Activated naive CD8-positive, alpha-beta T cell treated with anti-CD3 and anti-CD28 coated beads, Interleukin-2, amount 10 ng/mL, durations not matched to agents 7 days and 5 days (primary cell): ENCODE measurements at regions not wholly inside any gene's neighbourhood (a gene's known extent, or its start where the extent isn't known, plus 50 kb on each side); places are given as distances from the start of the nearest gene placed in this dataset.

Source experiments
- ATAC-seq: fragments of 150-1000 bp; cut with Tn5 transposase; one replicate; pipeline ENCODE4 v1.10.0; 2021; ENCODE audit warnings: low read depth, moderate library complexity
- POLR2A ChIA-PET: fragments of 350-600 bp; sonication (Branson Sonifier 250); formaldehyde crosslinking; loops from one replicate; lab custom pipeline; 2021; ENCODE audit warnings: antibody characterized with exemption; lab: Charles Lee
- DNase-seq: peaks from one replicate; pipeline ENCODE4 v3.0.0; 2021
- H3K27ac Mint-ChIP-seq: one replicate; pipeline ENCODE4 v1.8.0; 2022; ENCODE audit warnings: mild to moderate bottlenecking, mixed read lengths
- H3K27me3 Mint-ChIP-seq: one replicate; pipeline ENCODE4 v1.8.0; 2022; ENCODE audit warnings: mild to moderate bottlenecking, moderate library complexity, mixed read lengths
- H3K36me3 Mint-ChIP-seq: one replicate; pipeline ENCODE4 v1.8.0; 2021; ENCODE audit warnings: mild to moderate bottlenecking, mixed read lengths
- H3K4me1 Mint-ChIP-seq: one replicate; pipeline ENCODE4 v1.8.0; 2021; ENCODE audit warnings: mixed read lengths
- H3K4me3 Mint-ChIP-seq: one replicate; pipeline ENCODE4 v1.8.0; 2022; ENCODE audit warnings: mild to moderate bottlenecking, moderate library complexity, mixed read lengths
- H3K9me3 Mint-ChIP-seq: one replicate; pipeline ENCODE4 v1.8.0; 2021; ENCODE audit warnings: mixed read lengths

DNA sequence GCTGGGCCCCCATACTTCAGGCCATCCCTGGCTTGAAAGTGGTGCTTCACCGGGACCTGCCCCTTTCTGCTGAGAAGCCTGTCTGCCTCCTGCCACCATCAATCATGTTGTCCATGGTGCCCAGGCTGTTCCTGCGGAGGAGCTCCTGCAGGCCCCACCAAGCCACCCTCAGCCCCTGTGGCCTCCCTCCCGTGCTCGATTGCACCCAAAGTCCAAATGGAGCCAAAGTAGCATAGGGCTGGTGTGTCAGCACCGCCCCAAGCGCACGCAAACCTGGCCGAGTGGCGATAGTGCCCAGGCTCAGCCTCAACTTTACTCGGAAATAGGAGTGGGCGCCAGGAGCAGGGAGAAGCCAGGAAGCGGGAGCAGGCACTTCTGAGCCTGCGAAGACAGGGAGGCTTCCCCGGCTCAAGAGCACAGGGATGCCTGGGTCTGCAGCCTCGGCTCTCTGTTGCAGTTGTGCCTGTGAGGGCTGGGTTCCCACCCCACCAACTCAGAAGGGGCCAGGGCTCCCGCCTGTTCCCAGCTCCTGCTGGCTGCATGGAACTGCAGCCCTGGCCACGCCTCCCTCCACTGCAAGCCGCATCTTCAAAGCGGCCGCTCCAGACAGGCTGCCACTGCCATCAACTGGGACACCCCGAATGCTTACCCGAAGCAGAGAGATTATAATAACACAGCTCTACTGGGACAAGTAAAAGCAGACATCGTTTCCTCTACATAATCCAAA, 203.0 kb downstream of the ARRDC4 start:
- Mint-ChIP-seq H3K36me3 (peaks cover 2% of the 10 kb centered on the region), H3K9me3 (peaks cover 2% of the 10 kb centered on the region), H3K27ac (no peak overlapping the region), H3K4me3 (no peak overlapping the region), H3K27me3 (peaks cover 24% of the 10 kb centered on the region), H3K4me1 (peaks cover 24% of the 10 kb centered on the region)
- DNase-seq (no peak), ATAC-seq (no peak)
- POLR2A ChIA-PET, result no interaction called here

DNA sequence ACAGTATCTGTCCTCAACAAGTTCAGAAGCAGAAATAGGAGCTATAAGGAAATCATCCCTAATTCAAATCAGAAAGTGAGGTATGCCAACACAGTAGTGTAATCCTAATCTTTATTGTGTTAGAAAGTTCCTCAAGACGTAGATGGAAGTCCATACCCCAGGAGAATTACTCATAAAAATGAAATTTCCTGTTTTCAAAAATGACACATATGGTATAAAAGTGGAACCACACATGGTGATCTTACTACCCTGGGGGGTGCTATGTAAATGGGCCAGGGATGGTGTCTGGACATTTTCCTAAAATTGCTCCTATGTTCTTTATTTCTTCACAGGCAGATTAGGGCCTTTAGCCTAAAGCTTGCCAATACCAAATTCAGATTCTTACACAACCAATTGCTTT, 204.1 kb downstream of the ARRDC4 start:
- H3K27ac Mint-ChIP-seq, result no peak overlapping the region
- peaks cover 2% of the 10 kb centered on the region for H3K9me3 Mint-ChIP-seq
- DNase-seq, result no peak
- H3K36me3 Mint-ChIP-seq, result peaks cover 2% of the 10 kb centered on the region
- no peak overlapping the region for H3K4me3 Mint-ChIP-seq
- H3K4me1 Mint-ChIP-seq, result peaks cover 19% of the 10 kb centered on the region
- no peak for ATAC-seq
- POLR2A ChIA-PET, result no interaction called here
- H3K27me3 Mint-ChIP-seq, result peaks cover 19% of the 10 kb centered on the region

DNA sequence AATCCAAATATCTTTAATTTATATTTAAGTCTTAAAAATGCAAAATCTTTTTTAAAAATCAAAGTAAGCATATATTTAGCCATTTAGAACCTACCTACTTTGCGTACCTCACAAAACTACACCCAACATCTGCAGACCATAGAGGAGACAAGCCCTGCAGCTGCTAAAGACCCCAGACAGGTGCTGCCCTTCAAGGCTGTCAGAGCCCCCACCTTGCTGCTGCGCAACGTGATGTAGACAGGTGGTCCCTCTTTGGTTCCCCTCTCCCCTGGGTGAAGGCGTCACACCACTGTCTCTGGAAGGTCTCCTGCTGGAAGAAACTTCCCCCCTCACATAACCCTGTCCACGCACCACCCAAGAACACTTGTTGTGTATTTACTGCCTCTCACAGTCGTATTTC, 204.5 kb downstream of the ARRDC4 start:
- no peak for ATAC-seq
- peaks cover 2% of the 10 kb centered on the region for H3K9me3 Mint-ChIP-seq
- peaks cover 2% of the 10 kb centered on the region for H3K36me3 Mint-ChIP-seq
- POLR2A ChIA-PET, result no interaction called here
- peaks cover 15% of the 10 kb centered on the region for H3K4me1 Mint-ChIP-seq
- no peak overlapping the region for H3K4me3 Mint-ChIP-seq
- no peak overlapping the region for H3K27ac Mint-ChIP-seq
- no peak for DNase-seq
- H3K27me3 Mint-ChIP-seq, result peaks cover 19% of the 10 kb centered on the region

DNA sequence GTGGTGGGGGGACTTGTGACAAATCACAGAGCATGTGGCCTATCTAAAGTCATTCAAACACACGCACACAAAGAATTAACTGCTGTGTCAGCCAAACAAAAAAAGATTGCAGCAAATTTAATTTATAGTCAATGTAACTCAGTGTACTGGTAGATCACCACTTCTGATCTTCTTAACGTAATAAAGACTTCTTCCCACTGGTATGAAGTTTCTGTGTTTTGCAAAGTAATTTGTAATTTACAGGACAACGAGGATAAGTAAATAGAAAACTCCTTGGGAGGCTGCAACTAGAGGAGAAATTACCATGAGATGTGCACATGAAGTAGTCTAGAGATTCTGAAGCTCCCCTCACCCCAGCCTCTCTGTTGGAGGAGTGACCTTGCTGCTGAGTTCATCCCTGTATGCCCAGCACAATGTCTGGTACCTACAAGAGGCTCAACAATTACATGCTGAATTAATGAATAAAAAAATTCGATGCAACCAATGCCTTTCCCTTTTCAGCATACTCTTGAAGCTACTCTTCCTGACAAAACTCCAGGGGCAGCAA, 207.3 kb downstream of the ARRDC4 start:
- ATAC-seq (no peak), DNase-seq (no peak)
- no peak overlapping the region for H3K4me3 Mint-ChIP-seq
- H3K27me3 Mint-ChIP-seq, result peaks cover 27% of the 10 kb centered on the region
- no peaks in the 10 kb centered on the region for H3K36me3 Mint-ChIP-seq
- no peaks in the 10 kb centered on the region for H3K9me3 Mint-ChIP-seq
- POLR2A ChIA-PET, result no interaction called here
- peaks cover 3% of the 10 kb centered on the region for H3K4me1 Mint-ChIP-seq
- H3K27ac Mint-ChIP-seq, result no peak overlapping the region

DNA sequence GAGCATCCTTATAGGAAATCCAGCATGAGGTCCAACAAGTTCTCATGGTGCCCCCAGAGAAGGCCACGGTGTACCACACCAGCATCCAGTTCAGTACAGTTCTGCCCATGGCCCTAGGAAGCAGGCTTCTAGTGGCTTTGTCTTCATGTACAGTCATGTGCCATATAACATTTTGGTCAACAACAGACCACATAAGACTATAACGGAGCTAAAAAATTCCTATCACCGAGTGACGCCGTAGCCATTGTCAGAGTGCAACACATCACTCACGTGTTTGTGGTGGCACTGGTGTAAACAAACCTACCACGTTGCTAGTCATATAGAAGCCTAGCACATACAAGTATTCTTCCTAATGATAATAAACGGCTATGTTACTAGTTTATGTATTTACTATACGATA, 209.0 kb downstream of the ARRDC4 start:
- ATAC-seq (no peak), DNase-seq (no peak)
- POLR2A ChIA-PET, result no interaction called here
- no peak overlapping the region for H3K4me3 Mint-ChIP-seq
- no peak overlapping the region for H3K27ac Mint-ChIP-seq
- no peaks in the 10 kb centered on the region for H3K9me3 Mint-ChIP-seq
- peaks cover 34% of the 10 kb centered on the region for H3K27me3 Mint-ChIP-seq
- H3K4me1 Mint-ChIP-seq, result no peaks in the 10 kb centered on the region
- H3K36me3 Mint-ChIP-seq, result no peaks in the 10 kb centered on the region

DNA sequence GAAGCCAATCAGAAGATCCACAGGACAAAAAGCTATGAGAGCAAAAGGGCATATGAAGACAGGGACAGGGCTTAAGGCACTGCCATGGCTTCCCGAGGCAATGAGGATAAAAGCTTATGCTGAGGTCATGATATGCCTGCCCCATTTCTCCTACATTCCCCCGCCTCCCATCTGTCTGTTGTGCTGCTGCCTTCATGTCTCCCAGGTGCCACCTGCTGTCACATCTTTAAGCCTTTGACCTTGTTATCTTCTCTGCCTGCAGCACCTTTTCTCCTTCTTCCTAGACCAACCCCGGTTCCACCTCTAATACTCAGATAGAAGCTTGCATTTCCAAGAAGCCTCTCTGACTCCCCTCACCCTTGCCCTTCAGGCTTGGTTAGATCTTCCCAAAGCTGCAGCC, 213.8 kb downstream of the ARRDC4 start:
- Mint-ChIP-seq H3K4me1 (peaks cover 5% of the 10 kb centered on the region), H3K27me3 (peaks cover 32% of the 10 kb centered on the region), H3K4me3 (no peak overlapping the region), H3K9me3 (no peaks in the 10 kb centered on the region), H3K27ac (no peak overlapping the region), H3K36me3 (no peaks in the 10 kb centered on the region)
- no peak for ATAC-seq
- DNase-seq, result no peak
- POLR2A ChIA-PET, result no interaction called here

DNA sequence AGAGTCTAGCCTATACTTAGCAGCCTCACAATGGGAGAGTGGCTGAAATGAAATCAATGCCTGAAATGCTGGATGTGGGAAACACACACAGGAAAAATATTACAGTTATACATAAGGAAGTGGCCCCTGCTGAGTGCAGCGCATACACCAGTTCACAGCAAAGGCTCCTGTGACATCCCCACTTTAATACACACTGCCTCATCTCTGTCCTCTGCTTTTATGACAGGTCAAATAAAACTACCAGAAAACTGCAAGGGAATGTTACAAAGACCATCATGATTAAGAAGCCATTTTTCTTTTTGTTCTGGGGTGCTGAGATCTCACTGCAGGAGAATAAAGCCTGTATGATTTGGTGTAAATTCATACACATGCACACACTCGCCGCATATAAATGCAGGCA, 214.3 kb downstream of the ARRDC4 start:
- DNase-seq (no peak), ATAC-seq (no peak)
- Mint-ChIP-seq H3K9me3 (no peaks in the 10 kb centered on the region), H3K4me3 (no peak overlapping the region), H3K27ac (no peak overlapping the region), H3K36me3 (no peaks in the 10 kb centered on the region), H3K27me3 (peaks cover 37% of the 10 kb centered on the region), H3K4me1 (peaks cover 5% of the 10 kb centered on the region)
- POLR2A ChIA-PET, result no interaction called here

DNA sequence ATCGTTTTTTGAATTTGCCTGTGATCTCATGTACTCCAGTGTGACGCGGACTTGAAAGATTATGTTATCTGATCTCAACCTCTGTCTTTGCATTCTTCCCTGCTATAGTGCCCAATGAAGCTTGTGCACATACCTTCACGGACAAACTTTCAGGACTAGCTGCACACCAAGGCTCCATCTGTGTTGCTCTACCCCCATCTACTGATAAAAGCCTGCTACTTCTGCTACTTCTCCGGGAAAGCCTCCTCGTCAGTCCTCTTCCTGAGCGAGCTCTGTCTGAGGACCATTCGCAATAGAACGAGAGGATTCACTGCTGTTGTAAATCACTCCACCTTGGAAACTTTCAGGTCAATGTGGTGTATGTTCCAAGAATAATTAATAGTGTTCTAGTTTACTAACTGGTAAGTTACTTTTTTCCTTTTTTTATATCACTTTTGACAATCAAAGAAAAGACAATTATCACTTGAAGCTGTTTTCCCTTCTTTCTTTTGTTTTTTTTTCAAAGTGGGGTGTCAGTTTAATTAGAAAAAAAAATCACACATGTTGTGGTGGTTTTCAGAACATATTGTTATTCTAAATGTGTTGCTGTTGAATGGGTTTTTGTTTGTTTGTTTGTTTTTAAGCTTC, 217.6 kb downstream of the ARRDC4 start:
- H3K4me3 Mint-ChIP-seq, result no peak overlapping the region
- DNase-seq (no peak), ATAC-seq (peak; percentile 84)
- peaks cover 31% of the 10 kb centered on the region for H3K27me3 Mint-ChIP-seq
- no peaks in the 10 kb centered on the region for H3K36me3 Mint-ChIP-seq
- peaks cover 5% of the 10 kb centered on the region for H3K4me1 Mint-ChIP-seq
- no peaks in the 10 kb centered on the region for H3K9me3 Mint-ChIP-seq
- no peak overlapping the region for H3K27ac Mint-ChIP-seq
- POLR2A ChIA-PET, result no interaction called here

DNA sequence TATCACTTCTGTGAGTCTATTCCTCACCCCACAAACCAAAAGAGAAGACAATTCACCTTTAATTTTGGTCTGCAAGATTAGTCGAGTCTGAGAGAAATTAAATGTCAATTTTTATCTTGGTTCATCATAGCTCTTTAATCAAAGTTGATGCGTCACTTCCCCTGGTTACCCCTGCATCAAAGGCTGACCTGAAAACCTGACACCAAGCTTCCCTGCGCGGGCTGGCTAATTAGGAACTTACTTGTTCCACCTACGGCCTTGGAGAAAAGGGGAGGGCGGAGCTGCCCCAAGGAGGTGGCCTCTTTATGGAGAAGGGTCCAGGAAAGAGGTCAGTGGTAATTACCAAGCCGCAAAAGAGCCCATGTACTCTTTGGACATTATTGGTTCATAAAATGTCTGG, 218.4 kb downstream of the ARRDC4 start:
- no peak for DNase-seq
- peaks cover 5% of the 10 kb centered on the region for H3K4me1 Mint-ChIP-seq
- H3K27ac Mint-ChIP-seq, result no peak overlapping the region
- no peak overlapping the region for H3K4me3 Mint-ChIP-seq
- H3K36me3 Mint-ChIP-seq, result no peaks in the 10 kb centered on the region
- no peak for ATAC-seq
- no peaks in the 10 kb centered on the region for H3K9me3 Mint-ChIP-seq
- POLR2A ChIA-PET, result no interaction called here
- H3K27me3 Mint-ChIP-seq, result peaks cover 31% of the 10 kb centered on the region

DNA sequence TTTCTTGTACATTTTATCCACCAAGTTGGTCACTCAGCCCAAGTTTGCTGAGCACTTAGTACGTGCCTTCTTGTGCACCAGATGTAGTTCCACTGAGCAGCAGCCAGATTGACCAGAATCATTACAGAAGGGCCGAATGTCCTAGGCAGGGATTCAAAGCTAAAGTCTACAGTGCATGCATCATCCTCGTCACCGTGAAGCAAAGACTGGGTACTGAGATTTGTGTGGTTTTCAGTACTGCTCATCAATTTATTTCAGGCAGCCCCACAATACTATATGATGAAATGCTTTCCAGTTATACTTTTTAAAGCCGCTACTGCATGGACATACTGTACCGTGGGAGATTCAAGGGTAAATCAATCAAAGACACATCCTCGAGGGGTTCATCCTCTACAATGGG, 227.0 kb downstream of the ARRDC4 start:
- Mint-ChIP-seq H3K4me1 (no peaks in the 10 kb centered on the region), H3K27me3 (peaks cover 15% of the 10 kb centered on the region), H3K36me3 (no peaks in the 10 kb centered on the region), H3K9me3 (peaks cover 4% of the 10 kb centered on the region), H3K27ac (no peak overlapping the region), H3K4me3 (no peak overlapping the region)
- DNase-seq (no peak), ATAC-seq (no peak)
- POLR2A ChIA-PET, result no interaction called here

DNA sequence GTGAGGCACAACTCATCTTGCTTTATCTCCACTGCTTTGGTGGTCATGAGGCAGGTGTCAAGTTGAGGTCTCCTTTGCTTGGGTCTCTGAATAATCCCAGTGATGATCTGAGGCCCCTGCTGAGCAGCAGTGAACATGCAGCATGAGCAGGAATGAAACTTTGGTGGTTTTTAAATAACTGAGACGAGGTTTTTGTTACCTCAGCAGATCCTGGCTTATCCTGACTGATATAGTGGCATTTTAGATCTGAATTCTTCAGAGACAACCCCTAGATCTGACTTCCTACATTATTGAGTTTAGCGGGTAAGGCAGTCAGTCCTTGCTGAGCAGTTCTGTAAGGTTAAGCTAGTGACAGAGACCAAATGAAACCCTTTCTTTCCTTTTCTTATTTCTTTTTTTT, 230.4 kb downstream of the ARRDC4 start:
- Mint-ChIP-seq H3K27ac (no peak overlapping the region), H3K27me3 (peaks cover 7% of the 10 kb centered on the region), H3K4me3 (no peak overlapping the region), H3K9me3 (peaks cover 4% of the 10 kb centered on the region), H3K4me1 (no peaks in the 10 kb centered on the region), H3K36me3 (no peaks in the 10 kb centered on the region)
- no peak for ATAC-seq
- no peak for DNase-seq
- POLR2A ChIA-PET, result no interaction called here

DNA sequence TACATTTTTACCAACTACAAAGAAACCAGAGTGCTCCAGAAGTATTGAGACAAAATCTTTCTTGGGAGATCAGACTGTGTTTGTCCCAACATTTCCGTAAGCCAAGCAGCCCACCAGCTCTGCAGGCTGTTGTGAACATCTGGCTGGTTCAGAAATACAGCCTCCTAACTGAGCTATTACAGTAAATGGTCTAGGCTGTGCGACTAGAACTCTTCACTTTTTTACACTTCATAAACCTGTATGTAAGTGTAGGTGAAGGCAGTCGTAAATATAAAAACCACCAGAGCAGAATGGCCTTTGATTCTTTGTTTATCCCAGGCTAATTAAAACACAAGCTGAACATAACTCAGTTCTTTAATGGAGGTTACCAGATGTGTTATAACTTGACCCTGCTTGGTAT, 235.3 kb downstream of the ARRDC4 start:
- H3K4me1 Mint-ChIP-seq, result no peaks in the 10 kb centered on the region
- H3K27ac Mint-ChIP-seq, result no peak overlapping the region
- no peaks in the 10 kb centered on the region for H3K36me3 Mint-ChIP-seq
- DNase-seq, result no peak
- POLR2A ChIA-PET, result no interaction called here
- no peak for ATAC-seq
- peaks cover 2% of the 10 kb centered on the region for H3K9me3 Mint-ChIP-seq
- no peaks in the 10 kb centered on the region for H3K27me3 Mint-ChIP-seq
- H3K4me3 Mint-ChIP-seq, result no peak overlapping the region

DNA sequence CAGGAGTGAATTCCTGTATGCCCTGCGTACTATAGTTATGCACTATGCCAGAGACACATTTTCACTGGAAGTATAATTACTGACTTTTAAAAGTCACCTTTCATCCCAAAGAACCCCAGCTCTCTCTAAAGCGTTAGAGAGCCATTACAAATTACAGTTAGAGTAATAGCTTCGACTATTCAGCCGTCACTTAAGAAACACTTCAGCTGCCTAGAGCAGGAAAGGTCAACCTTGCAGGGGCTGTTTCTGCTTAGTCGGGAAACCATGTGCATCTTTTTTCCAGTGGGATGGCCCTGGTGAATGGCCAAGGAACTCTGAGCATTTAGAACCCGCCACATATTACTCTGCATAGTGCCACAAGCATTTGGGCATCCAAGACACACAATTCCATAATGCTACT, 235.9 kb downstream of the ARRDC4 start:
- Mint-ChIP-seq H3K9me3 (no peaks in the 10 kb centered on the region), H3K4me1 (no peaks in the 10 kb centered on the region), H3K36me3 (no peaks in the 10 kb centered on the region), H3K27me3 (no peaks in the 10 kb centered on the region), H3K4me3 (no peak overlapping the region), H3K27ac (no peak overlapping the region)
- no peak for ATAC-seq
- no peak for DNase-seq
- POLR2A ChIA-PET, result no interaction called here

DNA sequence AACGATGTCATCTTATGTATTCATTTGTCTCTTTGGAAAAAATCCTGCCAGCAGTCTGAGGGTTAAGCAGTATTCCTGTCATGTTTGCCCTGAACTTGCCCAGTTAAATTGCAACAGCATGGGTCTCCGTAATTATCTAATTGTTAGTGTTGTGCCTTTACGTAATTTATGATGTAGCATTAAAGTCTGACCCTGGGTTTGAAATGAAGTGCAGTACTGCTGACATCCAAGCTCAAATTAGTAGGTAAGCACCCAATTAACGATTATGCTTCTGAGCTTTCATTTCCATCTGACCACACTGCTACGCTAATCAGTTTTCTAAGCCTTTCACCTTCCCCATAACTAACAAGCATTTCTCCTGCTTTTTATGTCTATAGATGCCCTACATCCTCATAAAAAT, 241.8 kb downstream of the ARRDC4 start:
- Mint-ChIP-seq H3K36me3 (no peaks in the 10 kb centered on the region), H3K9me3 (no peaks in the 10 kb centered on the region), H3K4me1 (no peaks in the 10 kb centered on the region), H3K27me3 (peaks cover 3% of the 10 kb centered on the region), H3K27ac (no peak overlapping the region), H3K4me3 (no peak overlapping the region)
- DNase-seq, result no peak
- ATAC-seq, result no peak
- POLR2A ChIA-PET, result no interaction called here
